ENCODE measurements at regions not wholly inside any gene's neighbourhood (a gene's known extent, or its start where the extent isn't known, plus 50 kb on each side); places are given as distances from the start of the nearest gene placed in this dataset.

DNA sequence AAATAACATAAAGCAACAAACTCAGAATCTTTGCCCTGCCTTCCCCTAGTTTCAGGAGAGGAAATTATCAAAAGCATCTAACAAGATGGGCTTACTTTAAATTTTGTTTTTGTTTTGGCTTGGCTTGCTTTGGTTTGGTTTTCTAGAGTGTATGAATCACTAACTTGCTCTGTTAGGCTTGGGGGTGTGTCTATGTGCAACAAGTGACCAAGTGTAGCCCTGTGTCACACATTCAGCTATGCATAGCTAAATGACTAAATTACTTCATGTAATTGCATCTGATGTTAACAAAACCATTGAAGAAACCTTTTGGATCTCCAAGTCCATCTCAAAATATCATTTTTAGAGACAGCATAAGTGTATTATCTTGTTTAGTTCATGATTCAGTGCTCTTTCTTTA, 251.0 kb downstream of the TFEC start (continued):
- TF ChIP-seq ZNF462 (CRISPR knock-in tag; IDR thresholded peaks at IDR 0.05) (no peak), CREB1 (CRISPR knock-in tag; IDR thresholded peaks at IDR 0.05; ENCODE audit: low read depth) (no peak), EZH2 (IDR thresholded peaks at IDR 0.05; ENCODE audit: low read depth, unreplicated experiment) (no peak), POLR2AphosphoS5 (IDR thresholded peaks at IDR 0.05; ENCODE audit: low read depth) (no peak), STAT1 (IDR thresholded peaks at IDR 0.05; ENCODE audit: unreplicated experiment) (no peak)

DNA sequence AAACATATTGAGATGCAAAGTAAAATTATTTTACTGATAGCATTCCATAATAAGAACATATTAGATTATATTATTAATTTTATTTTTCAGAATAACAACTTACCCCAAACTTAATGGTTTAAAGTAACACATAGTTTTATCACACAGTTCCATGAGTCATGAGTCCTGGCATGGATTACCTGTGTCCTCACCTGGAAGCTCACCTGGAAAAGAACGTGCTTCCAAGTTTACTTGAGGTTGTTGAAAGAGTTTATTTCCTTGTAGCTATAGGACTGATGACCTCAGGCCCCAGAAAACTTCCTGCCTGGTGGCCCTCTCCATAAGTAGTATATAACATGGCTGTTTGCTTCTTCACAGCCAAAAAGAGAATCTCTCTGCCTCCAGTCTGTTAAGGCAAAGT, 254.6 kb downstream of the TFEC start:
- H3K4me3 Mint-ChIP-seq: no peak overlapping the region
- Histone ChIP-seq H3F3A (replicated peaks; ENCODE audit: low read depth) (no peaks in the 10 kb centered on the region), H3K27ac (ENCODE audit: low read depth) (no peak overlapping the region), H3K4me1 (ENCODE audit: insufficient read depth) (peaks cover 4% of the 10 kb centered on the region; the same call in 1 of the 2 replicates), H3K9me2 (ENCODE audit: insufficient read depth) (no peaks in the 10 kb centered on the region), H4K20me1 (replicated peaks; ENCODE audit: insufficient read depth) (no peaks in the 10 kb centered on the region), H3K27me3 (ENCODE audit: insufficient read depth) (no peaks in the 10 kb centered on the region), H3K79me2 (replicated peaks; ENCODE audit: insufficient read depth) (no peaks in the 10 kb centered on the region), H3K36me3 (ENCODE audit: insufficient read depth) (no peaks in the 10 kb centered on the region), H2AFZ (no peak overlapping the region), H3K4me3 (no peak overlapping the region), H3K4me2 (no peak overlapping the region)
- DNase-seq (ENCODE audit: low spot score): no peak
- no peaks in the 10 kb centered on the region for H3K9me3 Mint-ChIP-seq
- no peak overlapping the region for H3K27ac Mint-ChIP-seq
- no peaks in the 10 kb centered on the region for H3K36me3 Mint-ChIP-seq (ENCODE audit: low read depth)
- peaks cover 5% of the 10 kb centered on the region; the same call in 2 of the 3 replicates for H3K4me1 Mint-ChIP-seq
- H3K27me3 Mint-ChIP-seq (ENCODE audit: insufficient read depth, low read depth, poor library complexity): no peaks in the 10 kb centered on the region
- ATAC-seq: no peak
- TF ChIP-seq ZNF462 (CRISPR knock-in tag; IDR thresholded peaks at IDR 0.05) (no peak), REST (IDR thresholded peaks at IDR 0.05; ENCODE audit: unreplicated experiment) (no peak), CREB1 (CRISPR knock-in tag; IDR thresholded peaks at IDR 0.05; ENCODE audit: low read depth) (no peak)
